ENCODE measurements at regions not wholly inside any gene's neighbourhood (a gene's known extent, or its start where the extent isn't known, plus 50 kb on each side); places are given as distances from the start of the nearest gene placed in this dataset.

- no peak for TF ChIP-seq SIN3A (IDR thresholded peaks at IDR 0.05; ENCODE audit: borderline replicate concordance, insufficient read depth, low read length)
- no peak for TF ChIP-seq TAF1 (IDR thresholded peaks at IDR 0.05; ENCODE audit: borderline replicate concordance, insufficient read depth, low read length)
- no peak for TF ChIP-seq POLR2AphosphoS5 (IDR thresholded peaks at IDR 0.05; ENCODE audit: low read depth, low read length)
- TF ChIP-seq, protein P1, sequence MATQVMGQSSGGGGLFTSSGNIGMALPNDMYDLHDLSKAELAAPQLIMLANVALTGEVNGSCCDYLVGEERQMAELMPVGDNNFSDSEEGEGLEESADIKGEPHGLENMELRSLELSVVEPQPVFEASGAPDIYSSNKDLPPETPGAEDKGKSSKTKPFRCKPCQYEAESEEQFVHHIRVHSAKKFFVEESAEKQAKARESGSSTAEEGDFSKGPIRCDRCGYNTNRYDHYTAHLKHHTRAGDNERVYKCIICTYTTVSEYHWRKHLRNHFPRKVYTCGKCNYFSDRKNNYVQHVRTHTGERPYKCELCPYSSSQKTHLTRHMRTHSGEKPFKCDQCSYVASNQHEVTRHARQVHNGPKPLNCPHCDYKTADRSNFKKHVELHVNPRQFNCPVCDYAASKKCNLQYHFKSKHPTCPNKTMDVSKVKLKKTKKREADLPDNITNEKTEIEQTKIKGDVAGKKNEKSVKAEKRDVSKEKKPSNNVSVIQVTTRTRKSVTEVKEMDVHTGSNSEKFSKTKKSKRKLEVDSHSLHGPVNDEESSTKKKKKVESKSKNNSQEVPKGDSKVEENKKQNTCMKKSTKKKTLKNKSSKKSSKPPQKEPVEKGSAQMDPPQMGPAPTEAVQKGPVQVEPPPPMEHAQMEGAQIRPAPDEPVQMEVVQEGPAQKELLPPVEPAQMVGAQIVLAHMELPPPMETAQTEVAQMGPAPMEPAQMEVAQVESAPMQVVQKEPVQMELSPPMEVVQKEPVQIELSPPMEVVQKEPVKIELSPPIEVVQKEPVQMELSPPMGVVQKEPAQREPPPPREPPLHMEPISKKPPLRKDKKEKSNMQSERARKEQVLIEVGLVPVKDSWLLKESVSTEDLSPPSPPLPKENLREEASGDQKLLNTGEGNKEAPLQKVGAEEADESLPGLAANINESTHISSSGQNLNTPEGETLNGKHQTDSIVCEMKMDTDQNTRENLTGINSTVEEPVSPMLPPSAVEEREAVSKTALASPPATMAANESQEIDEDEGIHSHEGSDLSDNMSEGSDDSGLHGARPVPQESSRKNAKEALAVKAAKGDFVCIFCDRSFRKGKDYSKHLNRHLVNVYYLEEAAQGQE (IDR thresholded peaks at IDR 0.05; ENCODE audit: insufficient read depth in 1 of 2, low read depth in 2 of 2, low read length in 2 of 2) = no peak
- no peak for TF ChIP-seq FOXP2 (optimal IDR thresholded peaks at IDR 0.05; ENCODE audit: borderline replicate concordance, extremely low read depth, extremely low read length, insufficient read depth)
Measured at GRCh38 chr4:138845054-138845453, 170.5 kb upstream of the NOCT start.

Data from PFSK-1 (cell line).